HG03342 (cell line): ENCODE measurements at regions not wholly inside any gene's neighbourhood (a gene's known extent, or its start where the extent isn't known, plus 50 kb on each side); places are given as distances from the start of the nearest gene placed in this dataset.

Source experiments
- ATAC-seq: cut with Tn5 transposase; IDR thresholded peaks from one replicate; pipeline ENCODE4 v1.9.1; 2021; ENCODE audit warnings: mild to moderate bottlenecking, moderate library complexity; ENCODE audit not compliant: unreplicated experiment

- ATAC-seq = no peak
Measured at GRCh38 chr6:56349194-56349593, 101.8 kb upstream of the COL21A1 start.

- no peak for ATAC-seq
Measured at GRCh38 chr6:56348578-56348977, 101.2 kb upstream of the COL21A1 start.

- no peak for ATAC-seq
Measured at GRCh38 chr6:56347526-56347925, 100.1 kb upstream of the COL21A1 start.

GRCh38 chr6:56346958-56347357, 99.6 kb upstream of the COL21A1 start:
- no peak for ATAC-seq

- no peak for ATAC-seq
Measured at GRCh38 chr6:56345376-56345995, 98.1 kb upstream of the COL21A1 start.

GRCh38 chr6:56343295-56343694, 95.9 kb upstream of the COL21A1 start:
- no peak for ATAC-seq

GRCh38 chr6:56339524-56339923, 92.1 kb upstream of the COL21A1 start:
- ATAC-seq = no peak

- ATAC-seq = no peak
Measured at GRCh38 chr6:56335726-56336125, 88.3 kb upstream of the COL21A1 start.

GRCh38 chr6:56334937-56335336, 87.6 kb upstream of the COL21A1 start:
- ATAC-seq = no peak

- ATAC-seq = no peak
Measured at GRCh38 chr6:56329271-56330050, 82.1 kb upstream of the COL21A1 start.

- no peak for ATAC-seq
Measured at GRCh38 chr6:56328728-56329090, 81.3 kb upstream of the COL21A1 start.

- no peak for ATAC-seq
Measured at GRCh38 chr6:56327946-56328727, 80.8 kb upstream of the COL21A1 start.

GRCh38 chr6:56324396-56324795, 77.0 kb upstream of the COL21A1 start:
- no peak for ATAC-seq

GRCh38 chr6:56318851-56319250, 71.5 kb upstream of the COL21A1 start:
- no peak for ATAC-seq

- ATAC-seq = no peak
Measured at GRCh38 chr6:56314683-56315523, 67.5 kb upstream of the COL21A1 start.

GRCh38 chr6:56311533-56312448, 64.4 kb upstream of the COL21A1 start:
- ATAC-seq = no peak

GRCh38 chr6:56311061-56311460, 63.7 kb upstream of the COL21A1 start:
- ATAC-seq = no peak

- ATAC-seq = no peak
Measured at GRCh38 chr6:56310241-56310640, 62.9 kb upstream of the COL21A1 start.

GRCh38 chr6:56299916-56300315, 52.5 kb upstream of the COL21A1 start:
- no peak for ATAC-seq
